ENCODE measurements at regions not wholly inside any gene's neighbourhood (a gene's known extent, or its start where the extent isn't known, plus 50 kb on each side); places are given as distances from the start of the nearest gene placed in this dataset.

DNA sequence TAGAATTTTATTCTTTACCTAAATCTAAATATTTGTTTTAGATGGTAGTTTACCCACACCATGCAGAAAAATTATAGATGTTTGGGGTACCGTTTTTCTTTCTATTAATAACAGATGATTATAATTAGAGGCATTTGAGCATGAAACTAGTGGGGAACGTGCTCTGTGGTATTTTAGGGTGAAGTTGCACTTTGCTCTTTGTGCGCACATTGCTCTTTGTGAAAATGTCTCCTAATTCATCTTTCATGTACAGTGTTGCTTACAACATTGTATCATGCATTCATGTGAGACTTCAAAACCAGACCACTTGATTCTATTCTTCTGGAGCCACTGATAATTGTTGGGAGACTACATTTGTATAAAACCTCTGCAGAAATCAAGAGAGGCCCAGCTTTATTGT, 449.1 kb upstream of the RGS6 start:
- TF ChIP-seq EZH2 (IDR thresholded peaks at IDR 0.05; ENCODE audit: low read depth, unreplicated experiment), result no peak
- TF ChIP-seq, protein P1, sequence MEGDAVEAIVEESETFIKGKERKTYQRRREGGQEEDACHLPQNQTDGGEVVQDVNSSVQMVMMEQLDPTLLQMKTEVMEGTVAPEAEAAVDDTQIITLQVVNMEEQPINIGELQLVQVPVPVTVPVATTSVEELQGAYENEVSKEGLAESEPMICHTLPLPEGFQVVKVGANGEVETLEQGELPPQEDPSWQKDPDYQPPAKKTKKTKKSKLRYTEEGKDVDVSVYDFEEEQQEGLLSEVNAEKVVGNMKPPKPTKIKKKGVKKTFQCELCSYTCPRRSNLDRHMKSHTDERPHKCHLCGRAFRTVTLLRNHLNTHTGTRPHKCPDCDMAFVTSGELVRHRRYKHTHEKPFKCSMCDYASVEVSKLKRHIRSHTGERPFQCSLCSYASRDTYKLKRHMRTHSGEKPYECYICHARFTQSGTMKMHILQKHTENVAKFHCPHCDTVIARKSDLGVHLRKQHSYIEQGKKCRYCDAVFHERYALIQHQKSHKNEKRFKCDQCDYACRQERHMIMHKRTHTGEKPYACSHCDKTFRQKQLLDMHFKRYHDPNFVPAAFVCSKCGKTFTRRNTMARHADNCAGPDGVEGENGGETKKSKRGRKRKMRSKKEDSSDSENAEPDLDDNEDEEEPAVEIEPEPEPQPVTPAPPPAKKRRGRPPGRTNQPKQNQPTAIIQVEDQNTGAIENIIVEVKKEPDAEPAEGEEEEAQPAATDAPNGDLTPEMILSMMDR (conservative IDR thresholded peaks at IDR 0.05; ENCODE audit: low read depth in 2 of 2), result no peak
- TF ChIP-seq, protein P2, sequence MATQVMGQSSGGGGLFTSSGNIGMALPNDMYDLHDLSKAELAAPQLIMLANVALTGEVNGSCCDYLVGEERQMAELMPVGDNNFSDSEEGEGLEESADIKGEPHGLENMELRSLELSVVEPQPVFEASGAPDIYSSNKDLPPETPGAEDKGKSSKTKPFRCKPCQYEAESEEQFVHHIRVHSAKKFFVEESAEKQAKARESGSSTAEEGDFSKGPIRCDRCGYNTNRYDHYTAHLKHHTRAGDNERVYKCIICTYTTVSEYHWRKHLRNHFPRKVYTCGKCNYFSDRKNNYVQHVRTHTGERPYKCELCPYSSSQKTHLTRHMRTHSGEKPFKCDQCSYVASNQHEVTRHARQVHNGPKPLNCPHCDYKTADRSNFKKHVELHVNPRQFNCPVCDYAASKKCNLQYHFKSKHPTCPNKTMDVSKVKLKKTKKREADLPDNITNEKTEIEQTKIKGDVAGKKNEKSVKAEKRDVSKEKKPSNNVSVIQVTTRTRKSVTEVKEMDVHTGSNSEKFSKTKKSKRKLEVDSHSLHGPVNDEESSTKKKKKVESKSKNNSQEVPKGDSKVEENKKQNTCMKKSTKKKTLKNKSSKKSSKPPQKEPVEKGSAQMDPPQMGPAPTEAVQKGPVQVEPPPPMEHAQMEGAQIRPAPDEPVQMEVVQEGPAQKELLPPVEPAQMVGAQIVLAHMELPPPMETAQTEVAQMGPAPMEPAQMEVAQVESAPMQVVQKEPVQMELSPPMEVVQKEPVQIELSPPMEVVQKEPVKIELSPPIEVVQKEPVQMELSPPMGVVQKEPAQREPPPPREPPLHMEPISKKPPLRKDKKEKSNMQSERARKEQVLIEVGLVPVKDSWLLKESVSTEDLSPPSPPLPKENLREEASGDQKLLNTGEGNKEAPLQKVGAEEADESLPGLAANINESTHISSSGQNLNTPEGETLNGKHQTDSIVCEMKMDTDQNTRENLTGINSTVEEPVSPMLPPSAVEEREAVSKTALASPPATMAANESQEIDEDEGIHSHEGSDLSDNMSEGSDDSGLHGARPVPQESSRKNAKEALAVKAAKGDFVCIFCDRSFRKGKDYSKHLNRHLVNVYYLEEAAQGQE (IDR thresholded peaks at IDR 0.05; ENCODE audit: unreplicated experiment), result no peak
- TF ChIP-seq POLR2AphosphoS5 (IDR thresholded peaks at IDR 0.05; ENCODE audit: low read depth), result no peak
- TF ChIP-seq CREB1 (CRISPR knock-in tag; IDR thresholded peaks at IDR 0.05; ENCODE audit: low read depth), result no peak
- no peak for TF ChIP-seq EZH2phosphoT487 (IDR thresholded peaks at IDR 0.05; ENCODE audit: unreplicated experiment)

All from GM23338 (cell line).